ENCODE measurements at regions not wholly inside any gene's neighbourhood (a gene's known extent, or its start where the extent isn't known, plus 50 kb on each side); places are given as distances from the start of the nearest gene placed in this dataset.
"Not testable (repeated sequence)": the region's sequence is repeated elsewhere in the genome, so short reads cannot be mapped to it uniquely, and the experiment has no call there.

DNA sequence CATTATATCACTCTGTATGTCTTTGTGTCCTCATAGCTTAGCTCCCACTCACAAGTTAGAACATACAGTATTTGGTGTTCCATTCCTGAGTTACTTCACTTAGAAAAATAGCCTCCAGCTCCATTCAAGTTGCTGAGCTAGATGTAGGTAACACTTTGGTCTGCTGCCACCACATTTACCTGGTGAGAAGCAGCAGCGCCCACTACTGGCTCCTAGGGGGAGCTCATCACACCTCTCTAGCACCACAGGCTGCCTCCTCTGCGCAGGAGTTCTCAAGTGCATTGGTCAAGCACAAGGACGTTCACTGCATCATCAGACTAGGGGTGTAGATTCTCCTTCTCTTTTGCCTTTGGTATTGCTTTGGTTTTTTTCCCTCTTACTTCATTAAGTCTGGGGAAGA, 530.9 kb upstream of the AUTS2 start:
- DNase-seq: no peak

DNA sequence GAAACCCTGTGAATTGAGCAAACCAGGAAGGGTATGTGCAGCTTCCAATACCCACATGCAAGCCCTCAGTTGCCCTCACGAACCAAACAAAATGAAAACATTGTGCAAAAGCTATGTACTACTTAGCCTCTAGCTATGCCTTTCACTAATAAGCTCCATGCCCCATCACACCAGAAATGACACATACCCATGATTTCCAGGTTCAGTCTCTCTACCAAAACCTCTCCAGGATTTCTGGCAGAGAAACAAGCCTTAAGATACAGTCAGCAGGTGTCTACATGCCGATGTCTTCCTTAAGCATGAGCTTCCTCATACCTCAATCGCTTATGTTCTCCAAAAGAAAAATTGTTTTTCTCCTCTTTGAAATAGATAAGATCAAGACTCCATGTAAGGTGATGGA, 527.8 kb upstream of the AUTS2 start:
- no peak for DNase-seq

DNA sequence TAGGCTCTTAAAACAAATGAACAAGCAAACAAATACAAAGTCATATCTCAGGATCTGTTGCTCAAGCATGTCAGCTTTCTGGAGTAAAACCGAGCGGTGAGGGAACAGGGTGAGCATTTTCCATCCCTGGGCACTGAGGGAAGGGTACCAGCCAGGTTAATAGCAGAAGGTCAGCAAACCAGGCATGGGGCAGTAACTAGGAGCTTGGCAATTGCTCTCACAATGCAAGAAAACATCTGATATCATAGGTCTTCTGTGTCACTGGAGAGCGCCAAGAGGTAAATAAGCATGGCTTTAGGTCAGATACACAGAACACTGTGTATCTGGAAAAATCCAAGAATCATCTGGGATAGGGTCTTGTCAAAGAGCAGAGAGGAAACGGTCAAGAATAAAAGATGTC, 521.7 kb upstream of the AUTS2 start:
- no peak for DNase-seq

DNA sequence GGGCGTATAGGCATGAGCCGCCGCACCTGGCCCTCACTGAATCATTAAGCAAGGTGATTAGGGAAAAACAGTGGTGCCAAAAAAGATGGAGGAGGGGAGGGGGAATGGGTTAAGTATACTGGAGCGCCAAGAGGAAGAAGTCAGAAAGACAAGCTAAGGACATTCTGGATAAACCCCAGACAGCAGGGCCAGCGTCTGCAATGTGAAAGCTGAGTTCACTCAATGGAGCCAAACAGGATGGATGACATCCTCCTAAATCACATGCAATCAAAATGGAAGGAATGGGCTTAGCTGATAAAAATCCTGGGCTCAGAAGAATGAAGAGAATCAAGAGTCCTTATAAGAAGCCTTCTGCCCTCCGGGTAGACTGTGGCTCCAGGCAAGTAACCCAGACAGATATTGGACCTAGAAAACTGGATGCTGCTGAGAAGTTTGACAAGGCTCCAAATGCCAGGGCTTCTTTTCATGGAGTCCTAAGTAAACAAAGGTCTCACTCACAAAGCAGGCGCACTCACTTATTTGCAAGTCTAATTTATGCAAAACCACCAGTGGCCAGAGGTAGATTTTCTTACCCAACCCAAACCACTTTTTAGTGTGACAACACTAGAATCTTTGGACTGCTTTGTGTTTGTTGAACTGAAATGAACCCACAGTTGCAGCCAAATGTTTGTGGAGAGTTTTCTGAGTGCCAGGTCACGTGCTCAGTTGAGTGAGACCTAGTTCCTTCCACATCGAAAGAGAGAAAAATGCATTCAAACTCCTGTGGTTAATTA, 519.1 kb upstream of the AUTS2 start:
- DNase-seq: no peak

DNA sequence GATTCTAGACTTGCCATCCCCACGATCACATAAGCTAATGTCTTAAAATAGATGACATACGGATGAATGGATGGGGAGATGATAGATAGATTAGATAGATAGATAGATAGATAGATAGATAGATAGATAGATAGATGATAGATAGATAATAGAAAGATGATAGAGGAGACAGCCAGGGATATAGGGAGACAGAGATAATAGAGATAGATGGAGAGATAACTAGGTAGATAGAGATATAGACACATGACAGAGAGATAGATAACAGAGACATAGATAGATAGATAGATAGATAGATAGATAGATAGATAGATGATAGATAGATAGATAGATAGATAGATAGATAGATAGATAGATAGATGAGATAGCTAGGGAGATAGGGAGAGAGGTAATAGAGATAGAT, 511.0 kb upstream of the AUTS2 start:
- not testable (repeated sequence) for DNase-seq

DNA sequence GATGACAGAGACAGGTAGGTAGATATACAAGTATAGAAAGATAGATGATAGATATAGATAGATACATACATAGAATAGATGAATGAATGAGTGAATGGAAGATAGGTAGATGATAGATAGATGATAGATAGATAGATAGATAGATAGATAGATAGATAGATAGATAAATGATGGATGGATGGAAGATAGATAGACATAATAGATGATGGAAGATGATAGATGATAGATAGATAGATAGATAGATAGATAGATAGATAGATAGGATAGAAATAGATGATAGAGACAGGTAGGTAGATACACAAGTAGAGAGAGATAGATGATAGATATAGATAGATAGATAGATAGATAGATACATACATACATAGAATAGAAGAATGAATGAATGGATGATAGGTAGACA, 510.1 kb upstream of the AUTS2 start:
- DNase-seq: no peak

DNA sequence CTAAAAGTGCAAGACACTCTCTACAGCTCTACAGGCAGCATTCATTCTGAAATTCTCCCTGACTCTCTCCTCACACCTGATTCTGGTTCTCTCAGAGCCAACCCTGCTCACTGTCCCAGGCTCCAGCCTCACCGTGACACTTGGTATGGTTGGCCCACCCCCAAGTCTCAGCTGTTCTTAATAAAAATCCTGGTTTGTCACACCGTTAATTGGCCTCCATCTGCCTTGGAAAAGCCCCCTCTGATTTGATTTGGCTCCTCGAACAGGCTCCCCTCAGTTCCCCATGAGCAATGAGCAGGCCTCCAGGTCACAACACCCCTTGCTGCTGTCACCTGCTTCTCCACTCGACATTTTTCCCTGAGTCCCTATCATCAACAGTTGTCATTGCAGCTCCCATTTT, 507.3 kb upstream of the AUTS2 start:
- DNase-seq: no peak

DNA sequence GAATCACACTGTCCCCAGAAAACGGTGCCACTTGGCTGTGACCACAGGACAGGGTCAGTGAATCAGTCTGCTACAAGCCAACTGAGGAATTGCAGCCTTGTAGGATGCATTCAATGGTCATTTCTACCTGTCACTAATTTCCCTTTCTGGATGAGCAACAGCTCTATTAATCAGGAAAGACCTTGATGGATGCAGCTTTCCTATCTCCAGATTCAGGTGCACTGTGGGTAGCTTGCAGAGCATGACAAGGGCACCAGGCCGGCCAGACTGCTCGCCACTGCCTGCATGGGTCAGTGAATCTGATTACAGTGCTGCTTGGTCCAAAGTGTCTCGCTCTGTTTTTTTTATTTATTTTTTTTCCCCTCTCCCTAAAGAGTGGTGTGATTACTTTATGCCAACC, 506.8 kb upstream of the AUTS2 start:
- DNase-seq: no peak

DNA sequence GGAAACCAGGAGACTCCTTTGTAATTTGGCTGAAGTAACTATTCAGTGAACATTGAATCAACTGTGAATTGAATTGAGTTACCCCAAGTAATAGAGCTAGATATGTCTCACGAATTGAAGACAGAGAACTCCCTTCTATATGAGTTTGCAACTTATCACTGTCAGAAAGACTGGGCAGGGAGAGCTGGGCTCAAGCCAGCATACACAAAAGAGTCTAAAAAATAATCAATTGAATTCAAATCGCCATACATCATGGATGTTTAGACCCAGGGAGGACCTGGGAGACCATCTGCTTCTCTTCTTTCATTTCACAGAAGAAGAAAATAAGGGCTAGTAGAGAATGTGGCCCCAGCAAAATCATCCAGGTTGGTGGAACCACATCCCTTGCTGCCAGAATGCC, 503.1 kb upstream of the AUTS2 start:
- no peak for DNase-seq

DNA sequence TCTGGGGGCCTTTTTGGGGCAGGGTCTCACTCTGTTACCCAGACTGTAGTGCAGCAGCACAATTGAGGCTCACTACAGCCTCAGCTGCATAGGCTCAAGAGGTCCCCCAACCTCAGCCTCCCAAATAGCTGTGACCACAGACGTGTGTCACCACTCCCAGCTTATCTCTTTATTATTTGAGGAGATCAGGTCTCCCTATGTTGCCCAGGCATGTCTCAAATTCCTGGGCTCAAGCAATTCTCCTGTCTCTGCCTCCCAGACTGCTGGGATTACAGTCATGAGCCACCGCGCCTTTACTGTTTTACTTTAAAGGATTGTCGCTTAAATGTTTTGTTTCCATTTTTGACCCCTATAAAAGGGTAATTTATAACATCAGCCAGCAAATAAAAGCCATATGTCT, 502.6 kb upstream of the AUTS2 start:
- no peak for DNase-seq

DNA sequence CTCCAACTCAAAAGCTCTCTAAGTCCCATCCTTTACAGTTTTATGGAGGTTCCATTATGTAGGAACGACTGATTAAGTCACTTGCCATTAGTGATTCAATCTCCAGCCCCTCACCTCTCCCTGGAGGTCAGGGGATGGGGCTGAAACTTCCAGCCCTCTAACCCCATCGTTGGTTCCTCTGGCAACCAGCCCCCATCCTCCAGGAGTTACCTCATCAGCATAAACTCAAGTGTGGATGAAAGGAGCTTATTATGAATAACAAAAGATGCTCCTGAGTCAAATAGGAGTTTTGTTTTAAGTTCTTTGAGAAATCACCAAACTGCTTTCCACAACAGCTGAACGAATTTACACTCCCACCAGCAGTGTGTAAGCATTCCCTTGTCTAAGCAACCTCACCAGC, 494.3 kb upstream of the AUTS2 start:
- DNase-seq: no peak

DNA sequence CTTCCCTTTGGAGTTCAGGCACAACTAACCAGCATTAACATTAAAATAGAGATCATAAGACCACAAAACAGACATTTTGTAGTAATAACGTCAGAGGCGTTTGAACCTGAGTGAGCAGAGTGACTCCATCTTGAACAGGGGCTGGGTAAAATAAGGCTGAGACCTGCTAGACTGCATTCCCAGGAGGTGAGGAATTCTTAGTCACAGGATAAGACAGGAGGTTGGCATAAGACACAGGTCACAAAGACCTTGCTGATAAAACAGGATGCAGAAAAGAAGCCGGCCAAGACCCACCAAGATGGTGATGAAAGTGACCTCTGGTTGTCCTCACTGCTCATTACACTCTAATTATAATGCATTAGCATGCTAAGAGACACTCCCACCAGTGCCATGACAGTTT, 493.2 kb upstream of the AUTS2 start:
- DNase-seq: no peak

DNA sequence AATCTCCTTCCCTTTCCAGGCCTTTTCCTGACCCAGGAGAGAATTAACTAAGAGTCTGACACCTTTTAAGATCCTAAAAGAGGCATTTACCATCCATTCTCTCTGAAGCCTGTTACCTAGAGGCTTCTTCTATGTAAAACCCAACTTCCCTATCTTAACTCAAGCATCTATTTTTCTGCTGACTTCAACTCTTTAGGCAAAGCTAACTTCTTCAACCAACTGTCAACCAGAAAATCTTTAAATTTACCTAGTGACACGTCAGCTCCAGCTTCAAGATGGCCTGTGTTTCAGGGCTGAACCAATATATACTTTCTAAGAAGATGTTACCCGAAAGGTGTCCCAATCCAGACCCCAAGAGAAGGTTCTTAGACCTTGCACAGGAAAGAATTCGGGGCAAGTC, 492.3 kb upstream of the AUTS2 start:
- no peak for DNase-seq

DNA sequence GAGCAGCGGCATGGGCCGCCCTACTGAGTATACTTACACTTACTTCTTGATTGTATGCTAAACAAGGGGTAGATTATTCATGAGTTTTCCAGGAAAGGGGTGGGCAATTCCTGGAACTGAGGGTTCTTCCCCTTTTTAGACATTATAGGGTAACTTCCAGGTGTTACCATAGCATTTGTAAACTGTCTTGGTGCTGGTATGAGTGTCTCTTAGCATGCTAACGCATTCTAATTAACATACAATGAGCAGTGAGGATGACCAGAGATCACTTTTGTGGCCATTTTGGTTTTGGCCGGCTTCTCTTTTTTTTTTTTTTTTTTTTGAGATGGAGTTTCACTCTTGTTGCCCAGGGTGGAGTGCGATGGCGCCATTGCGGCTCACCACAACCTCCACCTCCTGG, 491.8 kb upstream of the AUTS2 start:
- DNase-seq: not testable (repeated sequence)

DNA sequence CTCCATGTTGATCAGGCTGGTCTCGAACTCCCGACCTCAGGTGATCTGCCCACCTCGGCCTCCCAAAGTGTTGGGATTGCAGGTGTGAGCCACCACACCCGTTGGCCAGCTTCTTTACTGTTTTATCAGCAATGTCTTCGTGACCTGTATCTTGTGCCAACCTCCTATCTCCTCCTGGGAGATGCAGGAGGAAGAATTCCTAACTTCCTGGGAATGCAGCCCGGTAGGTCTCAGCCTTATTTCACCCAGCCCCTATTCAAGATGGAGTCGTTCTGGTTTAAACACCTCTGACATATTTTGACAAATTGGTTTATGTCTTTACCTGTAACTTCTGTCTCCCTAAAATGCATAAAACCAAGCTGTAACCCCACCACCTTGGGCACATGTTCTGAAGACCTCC, 491.3 kb upstream of the AUTS2 start:
- DNase-seq: not testable (repeated sequence)

DNA sequence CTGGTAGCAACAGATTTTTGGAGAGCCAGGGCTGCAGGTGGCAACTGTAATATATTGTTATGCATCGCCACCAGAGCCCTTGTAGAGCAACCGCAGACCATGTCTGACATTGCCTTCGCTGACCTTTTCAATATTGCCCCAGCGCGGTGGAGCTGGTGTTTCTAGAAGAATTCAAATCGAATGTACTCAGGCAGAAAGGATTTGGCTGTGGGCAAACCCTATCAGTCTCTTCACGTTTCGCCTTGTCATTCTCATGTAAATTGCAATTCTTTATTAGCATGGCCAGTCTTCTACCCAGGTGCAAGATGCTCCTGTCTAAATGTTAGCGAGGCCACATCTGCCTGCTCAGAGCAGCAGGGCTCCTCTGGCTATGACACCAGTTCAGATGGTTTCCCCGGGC, 490.2 kb upstream of the AUTS2 start:
- DNase-seq: no peak

DNA sequence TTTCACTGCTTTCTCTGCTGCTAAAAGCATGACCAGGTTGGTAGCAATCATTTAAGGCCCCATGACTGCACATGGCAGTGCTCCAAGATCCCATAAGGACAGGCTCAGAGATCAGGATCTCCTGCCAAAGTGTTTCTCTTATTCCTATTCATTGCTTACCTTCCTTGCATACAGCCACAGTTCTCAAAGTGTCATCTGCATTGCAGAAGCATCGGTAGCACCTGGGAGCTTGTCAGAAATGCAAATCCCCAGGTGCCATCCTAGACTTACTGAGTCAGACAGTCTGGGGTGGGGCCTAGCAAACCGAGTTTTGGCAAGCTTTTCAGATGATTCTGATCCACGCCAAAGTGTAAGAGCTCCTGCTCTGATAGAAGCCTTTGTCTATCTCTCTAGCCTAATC, 489.0 kb upstream of the AUTS2 start:
- DNase-seq: no peak

DNA sequence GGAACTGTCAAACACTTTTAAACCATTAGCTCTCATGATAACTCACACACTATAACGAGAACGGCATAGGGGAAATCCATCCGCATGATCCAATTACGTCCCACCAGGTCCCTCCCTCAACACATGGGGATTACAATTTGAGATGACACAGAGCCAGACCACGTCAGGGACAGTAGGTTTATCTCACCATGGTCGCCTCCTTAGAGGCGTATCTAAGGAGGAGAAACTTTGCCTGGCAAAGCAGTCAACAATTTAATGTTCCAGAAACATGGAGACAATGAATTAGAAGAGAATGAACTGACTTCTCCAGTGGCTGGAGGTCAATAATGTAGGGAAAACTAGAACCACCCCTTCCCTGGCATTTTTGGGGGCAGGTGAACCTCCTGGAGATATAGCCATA, 488.4 kb upstream of the AUTS2 start:
- DNase-seq: no peak

DNA sequence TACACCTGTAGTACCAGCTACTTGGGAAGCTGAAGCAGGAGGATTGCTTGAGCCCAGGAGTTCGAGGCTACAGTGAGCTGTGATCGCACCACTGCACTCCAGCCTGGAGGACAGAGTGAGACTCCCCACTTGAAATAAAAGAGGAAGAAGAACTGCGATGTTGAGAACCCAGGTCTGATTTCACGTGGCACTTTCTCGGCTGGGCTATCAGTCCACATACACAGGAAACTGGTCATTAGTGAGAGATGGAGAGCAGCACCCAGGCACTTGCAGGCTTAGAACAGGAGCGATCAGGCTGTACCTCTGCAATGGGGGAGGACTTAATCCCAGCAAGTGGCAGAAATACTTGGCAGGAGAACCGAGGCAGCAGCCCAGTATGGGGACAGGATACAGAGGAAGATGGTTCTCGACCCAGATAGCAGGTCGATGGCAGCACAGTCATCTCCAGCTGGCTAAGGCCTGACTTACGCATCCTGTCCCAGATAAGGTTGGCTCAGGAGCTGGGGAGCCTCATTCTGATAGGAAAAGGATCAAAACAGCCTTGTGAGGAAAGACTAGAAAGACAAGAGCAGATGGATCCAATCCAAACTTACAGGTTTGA, 487.7 kb upstream of the AUTS2 start:
- no peak for DNase-seq

DNA sequence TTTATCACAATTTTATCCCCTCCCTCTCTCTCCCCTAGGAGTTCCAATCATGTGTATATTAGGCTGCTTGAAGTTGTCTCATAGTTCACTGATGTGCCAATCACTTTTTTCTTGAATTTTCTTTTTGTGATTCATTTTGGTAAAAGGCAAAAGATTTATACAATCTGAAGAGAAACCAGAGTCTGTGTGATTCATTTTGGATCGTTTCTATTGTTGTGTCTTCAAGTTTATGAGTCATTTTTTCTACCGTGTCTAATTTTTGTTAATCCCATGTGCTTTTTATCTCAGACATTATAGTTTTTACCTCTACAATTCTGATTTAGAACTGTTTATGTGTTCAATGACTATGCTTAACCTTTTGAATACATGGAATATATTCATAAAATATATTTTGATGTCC, 483.9 kb upstream of the AUTS2 start:
- no peak for DNase-seq

DNA sequence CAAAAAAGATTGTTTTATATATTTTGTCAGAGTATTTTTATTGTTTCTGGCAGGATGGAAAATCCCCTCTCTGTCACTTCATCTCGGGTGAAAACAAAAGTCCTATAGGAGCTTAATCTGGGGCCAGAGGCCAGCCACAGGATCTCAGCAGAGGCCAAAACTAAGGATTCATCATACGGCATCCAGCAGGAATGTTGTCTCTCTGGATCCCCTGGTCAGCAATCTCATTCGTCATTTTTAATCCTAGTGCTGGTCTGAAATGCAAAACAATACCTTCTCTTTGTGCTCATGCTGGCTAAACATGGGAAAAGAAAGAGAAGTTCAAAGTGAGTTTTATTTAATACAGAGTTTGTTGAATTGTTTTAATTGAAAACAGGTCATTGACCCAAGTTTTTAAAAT, 482.5 kb upstream of the AUTS2 start:
- no peak for DNase-seq

DNA sequence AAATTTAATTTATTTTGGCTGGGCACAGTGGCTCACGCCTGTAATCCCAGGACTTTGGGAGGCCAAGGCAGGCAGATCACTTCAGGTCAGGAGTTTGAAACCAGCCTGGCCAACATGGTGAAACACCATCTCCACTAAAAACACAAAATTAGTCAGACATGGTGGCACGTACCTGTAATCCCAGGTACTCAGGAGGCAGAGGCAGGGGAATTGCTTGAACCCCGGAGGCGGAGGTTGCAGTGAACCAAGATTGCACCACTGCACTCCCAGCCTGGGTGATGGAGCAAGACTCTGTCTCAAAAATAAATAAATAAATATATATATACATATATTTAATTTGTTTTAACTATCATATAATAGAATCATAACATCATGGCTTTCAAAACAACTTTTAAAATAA, 482.1 kb upstream of the AUTS2 start:
- DNase-seq: not testable (repeated sequence)

DNA sequence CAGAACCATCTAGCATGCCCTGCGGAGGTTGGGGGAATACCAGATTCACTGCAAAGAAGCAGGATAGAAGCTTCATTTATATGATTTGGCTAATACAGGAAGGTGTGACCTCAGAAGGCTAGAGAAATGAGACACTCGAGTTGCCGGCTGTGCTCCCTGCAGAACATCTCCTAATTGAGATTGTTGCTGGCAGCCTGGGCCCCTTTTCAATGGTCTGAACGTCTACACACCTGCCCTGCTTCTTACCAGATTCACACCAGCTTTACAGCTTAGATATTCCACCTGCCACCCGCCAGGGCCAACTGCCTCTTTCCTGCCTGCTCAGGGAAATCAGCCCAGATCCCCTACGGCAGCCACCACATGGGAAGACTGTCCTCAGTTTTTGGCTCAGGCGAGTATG, 475.3 kb upstream of the AUTS2 start:
- DNase-seq: no peak

DNA sequence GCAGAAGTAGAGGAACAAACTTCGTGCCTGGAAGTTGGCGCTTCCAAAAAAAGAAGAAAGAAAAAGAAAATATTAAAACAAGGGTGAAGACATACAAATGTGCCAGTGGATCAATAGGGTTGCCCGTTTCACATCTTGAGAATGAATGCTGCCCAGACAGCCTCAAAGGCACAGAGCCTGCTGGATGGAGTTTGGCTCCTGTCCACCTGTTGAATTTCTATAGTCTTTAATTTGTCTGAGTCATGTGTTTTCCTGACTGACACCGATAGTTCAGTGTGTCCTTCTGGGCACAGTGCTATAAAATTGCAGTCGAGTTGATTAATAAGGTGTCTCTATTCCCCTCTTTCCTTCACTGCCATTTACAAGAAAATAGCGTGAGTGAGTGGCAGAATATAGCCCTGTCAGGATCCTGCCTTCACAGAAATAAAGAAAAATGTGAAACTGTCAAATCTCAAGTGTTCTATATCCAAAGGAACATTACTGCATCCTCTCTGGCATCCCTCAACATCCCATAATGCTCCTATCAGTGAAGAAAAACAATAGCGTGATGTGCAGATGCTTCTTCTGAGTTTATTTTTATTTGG, 471.3 kb upstream of the AUTS2 start:
- no peak for DNase-seq

DNA sequence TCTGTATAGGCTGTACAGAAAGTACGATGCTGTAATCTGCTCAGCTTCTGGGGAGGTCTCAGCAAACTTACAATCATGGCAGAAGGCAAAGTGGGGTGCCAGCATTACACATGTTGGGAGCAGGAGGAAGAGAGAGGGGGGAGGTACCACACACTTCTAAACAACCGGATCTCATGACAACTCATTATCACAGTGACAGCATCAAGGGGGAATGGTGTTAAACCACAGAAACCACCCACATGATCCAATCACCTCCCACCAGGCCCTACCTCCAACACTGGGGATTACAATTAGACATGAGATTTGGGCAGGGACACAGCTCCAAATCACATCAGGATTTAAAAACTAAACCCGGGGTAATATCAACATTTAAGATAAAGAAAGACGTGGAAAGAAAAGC, 468.8 kb upstream of the AUTS2 start:
- no peak for DNase-seq

Measured in NK-92 treated with Interleukin-12 subunit alpha and Interleukin-12 subunit beta, amount 100 ng/mL, for 24 hours (cell line).